MM.1S (cell line): ENCODE measurements at regions not wholly inside any gene's neighbourhood (a gene's known extent, or its start where the extent isn't known, plus 50 kb on each side); places are given as distances from the start of the nearest gene placed in this dataset.
"Not testable (repeated sequence)": the region's sequence is repeated elsewhere in the genome, so short reads cannot be mapped to it uniquely, and the experiment has no call there.

Source experiments
- DNase-seq: peaks from one replicate; pipeline ENCODE4 v3.0.0-alpha.2; 2015
- H2AFZ ChIP-seq: fragments of 300-600 bp; sonication (generic); 2 replicates; pipeline ENCODE4 v1.6.0; 2016; ENCODE audit warnings: antibody characterized with exemption, low read length
- H3F3A ChIP-seq: fragments of 300-600 bp; sonication (generic); 2 replicates; pipeline ENCODE4 v1.6.1; 2016; ENCODE audit warnings: mild to moderate bottlenecking, antibody characterized with exemption, low read length, moderate library complexity, mixed read lengths; ENCODE audit not compliant: insufficient read depth
- H3K27ac ChIP-seq: fragments of 300-600 bp; sonication (generic); 2 replicates; pipeline ENCODE4 v1.5.1; 2016; ENCODE audit warnings: mild to moderate bottlenecking, low read length
- H3K27me3 ChIP-seq: fragments of 300-600 bp; sonication (generic); replicated peaks from 2 replicates; pipeline ENCODE4 v1.6.0; 2016; ENCODE audit warnings: low read length; ENCODE audit not compliant: insufficient read depth
- H3K36me3 ChIP-seq: fragments of 300-600 bp; sonication (generic); replicated peaks from 2 replicates; pipeline ENCODE4 v1.6.1; 2016; ENCODE audit warnings: mild to moderate bottlenecking, low read length, mixed read lengths; ENCODE audit not compliant: insufficient read depth
- H3K4me1 ChIP-seq: fragments of 300-600 bp; sonication (generic); 2 replicates; pipeline ENCODE4 v1.6.1; 2016; ENCODE audit warnings: low read length, mixed read lengths
- H3K4me2 ChIP-seq: fragments of 300-600 bp; sonication (generic); 2 replicates; pipeline ENCODE4 v1.6.0; 2016; ENCODE audit warnings: low read depth, low read length
- H3K4me3 ChIP-seq: fragments of 300-600 bp; sonication (generic); 2 replicates; pipeline ENCODE4 v1.5.1; 2016; ENCODE audit warnings: low read length, mixed read lengths
- H3K79me2 ChIP-seq: fragments of 300-600 bp; sonication (generic); 2 replicates; pipeline ENCODE4 v1.6.1; 2016; ENCODE audit warnings: mixed run types, low read length, mixed read lengths
- H3K9ac ChIP-seq: fragments of 300-600 bp; sonication (generic); 2 replicates; pipeline ENCODE4 v1.6.1; 2016; ENCODE audit warnings: low read length, mixed read lengths
- H3K9me2 ChIP-seq: fragments of 300-600 bp; sonication (generic); replicated peaks from 2 replicates; pipeline ENCODE4 v1.6.1; 2016; ENCODE audit warnings: mild to moderate bottlenecking, low read length, mixed read lengths; ENCODE audit not compliant: insufficient read depth
- H3K9me3 ChIP-seq: fragments of 300-600 bp; sonication (generic); replicated peaks from 2 replicates; pipeline ENCODE4 v1.6.1; 2016; ENCODE audit warnings: mild to moderate bottlenecking, low read length, mixed read lengths; ENCODE audit not compliant: insufficient read depth
- H4K20me1 ChIP-seq: fragments of 300-600 bp; sonication (generic); 2 replicates; pipeline ENCODE4 v1.6.1; 2016; ENCODE audit warnings: mild to moderate bottlenecking, low read length, moderate library complexity, mixed read lengths; ENCODE audit not compliant: insufficient read depth
- CTCF ChIP-seq: fragments of 300-600 bp; sonication (generic); IDR thresholded peaks from 2 replicates; pipeline ENCODE4 v1.5.1; 2016; ENCODE audit warnings: antibody characterized with exemption, low read length, mixed read lengths
- EZH2 ChIP-seq: fragments of 300-600 bp; sonication (generic); optimal IDR thresholded peaks from 2 replicates; pipeline ENCODE3; 2017; ENCODE audit warnings: low read depth, mild to moderate bottlenecking, antibody characterized with exemption, low read length, mixed read lengths
- EZH2phosphoT487 ChIP-seq: fragments of 300-600 bp; sonication (generic); IDR thresholded peaks from 2 replicates; pipeline ENCODE4 v1.6.1; 2018; ENCODE audit warnings: antibody characterized with exemption, low read length

GRCh38 chr13:82165396-82166174 lies 1716.7 kb downstream of the SLITRK1 start:
- Histone ChIP-seq H3K9me3 (no peaks in the 10 kb centered on the region), H3K4me1 (no peaks in the 10 kb centered on the region), H3K27ac (no peak overlapping the region), H3K9me2 (no peaks in the 10 kb centered on the region), H2AFZ (no peak overlapping the region), H4K20me1 (no peaks in the 10 kb centered on the region), H3K4me3 (no peak overlapping the region), H3K36me3 (no peaks in the 10 kb centered on the region), H3K4me2 (no peak overlapping the region), H3K9ac (no peak overlapping the region), H3K27me3 (no peaks in the 10 kb centered on the region), H3K79me2 (no peaks in the 10 kb centered on the region), H3F3A (no peaks in the 10 kb centered on the region)
- DNase-seq = no peak
- no peak for TF ChIP-seq CTCF
- TF ChIP-seq EZH2phosphoT487 = no peak
- no peak for TF ChIP-seq EZH2

GRCh38 chr13:82164780-82165395 lies 1717.4 kb downstream of the SLITRK1 start:
- not testable (repeated sequence) for DNase-seq, H3K27me3 ChIP-seq, H3K79me2 ChIP-seq, H3K9ac ChIP-seq, H3K9me3 ChIP-seq, H3K4me3 ChIP-seq, H3F3A ChIP-seq, H2AFZ ChIP-seq, H3K27ac ChIP-seq, H3K4me2 ChIP-seq, H4K20me1 ChIP-seq, H3K4me1 ChIP-seq, H3K9me2 ChIP-seq, H3K36me3 ChIP-seq

GRCh38 chr13:82147526-82147925 lies 1734.7 kb downstream of the SLITRK1 start:
- Histone ChIP-seq H2AFZ (no peak overlapping the region), H3K9me3 (no peaks in the 10 kb centered on the region), H3K4me3 (no peak overlapping the region), H3K27me3 (no peaks in the 10 kb centered on the region), H3K9ac (no peak overlapping the region), H3K79me2 (no peaks in the 10 kb centered on the region), H3K4me2 (no peak overlapping the region), H3K27ac (no peak overlapping the region), H3K36me3 (no peaks in the 10 kb centered on the region), H4K20me1 (no peaks in the 10 kb centered on the region), H3K9me2 (no peaks in the 10 kb centered on the region), H3F3A (no peaks in the 10 kb centered on the region), H3K4me1 (no peaks in the 10 kb centered on the region)
- TF ChIP-seq EZH2 = no peak
- TF ChIP-seq EZH2phosphoT487 = no peak
- TF ChIP-seq CTCF = no peak
- no peak for DNase-seq

- DNase-seq = no peak
- no peaks in the 10 kb centered on the region for H3K9me3 ChIP-seq
- no peak overlapping the region for H3K27ac ChIP-seq
- no peaks in the 10 kb centered on the region for H3K9me2 ChIP-seq
- H3K79me2 ChIP-seq = no peaks in the 10 kb centered on the region
- H3K36me3 ChIP-seq = no peaks in the 10 kb centered on the region
- H3K27me3 ChIP-seq = no peaks in the 10 kb centered on the region
- H3K9ac ChIP-seq = no peak overlapping the region
- TF ChIP-seq EZH2 (no peak), EZH2phosphoT487 (no peak), CTCF (no peak)
- H3K4me2 ChIP-seq = no peak overlapping the region
- no peak overlapping the region for H3K4me3 ChIP-seq
- no peaks in the 10 kb centered on the region for H3F3A ChIP-seq
- H2AFZ ChIP-seq = no peak overlapping the region
- H3K4me1 ChIP-seq = no peaks in the 10 kb centered on the region
- H4K20me1 ChIP-seq = no peaks in the 10 kb centered on the region
Measured at GRCh38 chr13:82136880-82137279, 1745.4 kb downstream of the SLITRK1 start.
